ENCODE measurements at regions not wholly inside any gene's neighbourhood (a gene's known extent, or its start where the extent isn't known, plus 50 kb on each side); places are given as distances from the start of the nearest gene placed in this dataset.

- TF ChIP-seq L3MBTL2 (conservative IDR thresholded peaks at IDR 0.05): no peak
- TF ChIP-seq TARDBP (IDR thresholded peaks at IDR 0.05): no peak
- no peak for TF ChIP-seq FOXM1 (IDR thresholded peaks at IDR 0.05; ENCODE audit: borderline replicate concordance)
- TF ChIP-seq SUZ12 (IDR thresholded peaks at IDR 0.05): no peak
- no peak for TF ChIP-seq SP1 (IDR thresholded peaks at IDR 0.05)
- TF ChIP-seq BHLHE40 (IDR thresholded peaks at IDR 0.05; ENCODE audit: borderline replicate concordance): no peak
- no peak for TF ChIP-seq ZNF384 (IDR thresholded peaks at IDR 0.05)
- TF ChIP-seq PKNOX1 (IDR thresholded peaks at IDR 0.05): no peak
- no peak for TF ChIP-seq HDGF (IDR thresholded peaks at IDR 0.05; ENCODE audit: borderline replicate concordance)
- TF ChIP-seq ELF4 (IDR thresholded peaks at IDR 0.05): no peak
These were observed 50.0 kb upstream of the PCDH7 start for GRCh38 chr4:30670206-30670605.

All from HEK293T (cell line).